ENCODE measurements at regions not wholly inside any gene's neighbourhood (a gene's known extent, or its start where the extent isn't known, plus 50 kb on each side); places are given as distances from the start of the nearest gene placed in this dataset.

GRCh38 chr1:170471398-170472053 is 60.4 kb upstream of the GORAB start:
- Histone ChIP-seq H3K9me3 (no peaks in the 10 kb centered on the region), H3K4me3 (no peak overlapping the region), H3K36me3 (no peaks in the 10 kb centered on the region), H3K27ac (no peak overlapping the region), H3K4me1 (no peaks in the 10 kb centered on the region), H3K27me3 (no peaks in the 10 kb centered on the region)
- TF ChIP-seq CTCF (IDR thresholded peaks at IDR 0.05) (no peak), POLR2A (IDR thresholded peaks at IDR 0.05) (no peak)
- intact Hi-C loops (cut with DNase I; ENCODE audit: low total_unique reads): no loop called here
- DNase-seq: no peak

GRCh38 chr1:170481000-170481399 is 51.0 kb upstream of the GORAB start:
- Histone ChIP-seq H3K4me1 (peaks cover 0 to 6% of the 10 kb centered on the region in 2 donors), H3K36me3 (no peaks in the 10 kb centered on the region), H3K27ac (no peak overlapping the region), H3K27me3 (no peaks in the 10 kb centered on the region), H3K9me3 (no peaks in the 10 kb centered on the region), H3K4me3 (no peak overlapping the region)
- no peak for DNase-seq
- intact Hi-C loops (cut with DNase I; ENCODE audit: low total_unique reads): no loop called here
- TF ChIP-seq POLR2A (IDR thresholded peaks at IDR 0.05) (no peak), CTCF (IDR thresholded peaks at IDR 0.05) (no peak)
